ENCODE measurements at regions not wholly inside any gene's neighbourhood (a gene's known extent, or its start where the extent isn't known, plus 50 kb on each side); places are given as distances from the start of the nearest gene placed in this dataset.

- no peak for DNase-seq (ENCODE audit: low read depth)
- TF ChIP-seq, protein P1, sequence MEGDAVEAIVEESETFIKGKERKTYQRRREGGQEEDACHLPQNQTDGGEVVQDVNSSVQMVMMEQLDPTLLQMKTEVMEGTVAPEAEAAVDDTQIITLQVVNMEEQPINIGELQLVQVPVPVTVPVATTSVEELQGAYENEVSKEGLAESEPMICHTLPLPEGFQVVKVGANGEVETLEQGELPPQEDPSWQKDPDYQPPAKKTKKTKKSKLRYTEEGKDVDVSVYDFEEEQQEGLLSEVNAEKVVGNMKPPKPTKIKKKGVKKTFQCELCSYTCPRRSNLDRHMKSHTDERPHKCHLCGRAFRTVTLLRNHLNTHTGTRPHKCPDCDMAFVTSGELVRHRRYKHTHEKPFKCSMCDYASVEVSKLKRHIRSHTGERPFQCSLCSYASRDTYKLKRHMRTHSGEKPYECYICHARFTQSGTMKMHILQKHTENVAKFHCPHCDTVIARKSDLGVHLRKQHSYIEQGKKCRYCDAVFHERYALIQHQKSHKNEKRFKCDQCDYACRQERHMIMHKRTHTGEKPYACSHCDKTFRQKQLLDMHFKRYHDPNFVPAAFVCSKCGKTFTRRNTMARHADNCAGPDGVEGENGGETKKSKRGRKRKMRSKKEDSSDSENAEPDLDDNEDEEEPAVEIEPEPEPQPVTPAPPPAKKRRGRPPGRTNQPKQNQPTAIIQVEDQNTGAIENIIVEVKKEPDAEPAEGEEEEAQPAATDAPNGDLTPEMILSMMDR (IDR thresholded peaks at IDR 0.05; ENCODE audit: insufficient read depth, low read length, poor library complexity, severe bottlenecking), result no peak
- Histone ChIP-seq H3K27me3 (ENCODE audit: control insufficient read depth, insufficient read depth, low read length) (peaks cover 10% of the 10 kb centered on the region), H3K4me3 (ENCODE audit: low read depth, low read length) (no peak overlapping the region), H3K36me3 (ENCODE audit: control insufficient read depth, insufficient read depth, low read length) (no peaks in the 10 kb centered on the region)
Measured at GRCh38 chr1:29833581-29833980, 597.3 kb downstream of the PTPRU start.

- Histone ChIP-seq H3K36me3 (ENCODE audit: control insufficient read depth, insufficient read depth, low read length) (no peaks in the 10 kb centered on the region), H3K4me3 (ENCODE audit: low read depth, low read length) (no peak overlapping the region), H3K27me3 (ENCODE audit: control insufficient read depth, insufficient read depth, low read length) (peaks cover 10% of the 10 kb centered on the region)
- TF ChIP-seq, protein P1 (IDR thresholded peaks at IDR 0.05; ENCODE audit: insufficient read depth, low read length, poor library complexity, severe bottlenecking), result no peak
- DNase-seq (ENCODE audit: low read depth), result no peak
Measured at GRCh38 chr1:29832936-29833335, 596.6 kb downstream of the PTPRU start.

- Histone ChIP-seq H3K4me3 (ENCODE audit: low read depth, low read length) (no peak overlapping the region), H3K27me3 (ENCODE audit: control insufficient read depth, insufficient read depth, low read length) (peaks cover 10% of the 10 kb centered on the region), H3K36me3 (ENCODE audit: control insufficient read depth, insufficient read depth, low read length) (no peaks in the 10 kb centered on the region)
- TF ChIP-seq, protein P1 (IDR thresholded peaks at IDR 0.05; ENCODE audit: insufficient read depth, low read length, poor library complexity, severe bottlenecking), result no peak
- no peak for DNase-seq (ENCODE audit: low read depth)
Measured at GRCh38 chr1:29832471-29832870, 596.1 kb downstream of the PTPRU start.

GRCh38 chr1:29831500-29832117 lies 595.3 kb downstream of the PTPRU start:
- H3K27me3 ChIP-seq (ENCODE audit: control insufficient read depth, insufficient read depth, low read length), result peaks cover 10% of the 10 kb centered on the region
- no peaks in the 10 kb centered on the region for H3K36me3 ChIP-seq (ENCODE audit: control insufficient read depth, insufficient read depth, low read length)
- TF ChIP-seq, protein P1 (IDR thresholded peaks at IDR 0.05; ENCODE audit: insufficient read depth, low read length, poor library complexity, severe bottlenecking), result no peak
- DNase-seq (ENCODE audit: low read depth), result no peak
- no peak overlapping the region for H3K4me3 ChIP-seq (ENCODE audit: low read depth, low read length)

- Histone ChIP-seq H3K36me3 (ENCODE audit: control insufficient read depth, insufficient read depth, low read length) (no peaks in the 10 kb centered on the region), H3K4me3 (ENCODE audit: low read depth, low read length) (no peak overlapping the region), H3K27me3 (ENCODE audit: control insufficient read depth, insufficient read depth, low read length) (peaks cover 10% of the 10 kb centered on the region)
- no peak for DNase-seq (ENCODE audit: low read depth)
- TF ChIP-seq, protein P1 (IDR thresholded peaks at IDR 0.05; ENCODE audit: insufficient read depth, low read length, poor library complexity, severe bottlenecking), result no peak
Measured at GRCh38 chr1:29830916-29831315, 594.6 kb downstream of the PTPRU start.

- TF ChIP-seq, protein P1 (IDR thresholded peaks at IDR 0.05; ENCODE audit: insufficient read depth, low read length, poor library complexity, severe bottlenecking), result no peak
- Histone ChIP-seq H3K27me3 (ENCODE audit: control insufficient read depth, insufficient read depth, low read length) (peaks cover 10% of the 10 kb centered on the region), H3K4me3 (ENCODE audit: low read depth, low read length) (no peak overlapping the region), H3K36me3 (ENCODE audit: control insufficient read depth, insufficient read depth, low read length) (no peaks in the 10 kb centered on the region)
- DNase-seq (ENCODE audit: low read depth), result no peak
Measured at GRCh38 chr1:29830383-29830782, 594.1 kb downstream of the PTPRU start.

Data from kidney epithelial cell (primary cell).